Activated CD4-positive, alpha-beta T cell treated with anti-CD3 and anti-CD28 coated beads for 36 hours (primary cell): ENCODE measurements at regions not wholly inside any gene's neighbourhood (a gene's known extent, or its start where the extent isn't known, plus 50 kb on each side); places are given as distances from the start of the nearest gene placed in this dataset.

ENCODE experiments used
- ATAC-seq: fragments of 200-7000 bp; cut with Tn5 transposase; one replicate; pipeline ENCODE4 v1.10.0; 2021; ENCODE audit warnings: mild to moderate bottlenecking, moderate library complexity
- CTCF ChIA-PET: fragments of 350-600 bp; sonication (Branson Sonifier 250); formaldehyde crosslinking; loops from one replicate; lab custom pipeline; 2021; ENCODE audit warnings: antibody characterized with exemption; lab: Charles Lee
- POLR2A ChIA-PET: fragments of 350-600 bp; sonication (Branson Sonifier 250); formaldehyde crosslinking; loops from one replicate; lab custom pipeline; 2021; ENCODE audit warnings: antibody characterized with exemption, inconsistent platforms; lab: Charles Lee
- DNase-seq: peaks from one replicate; pipeline ENCODE4 v3.0.0-alpha.2; 2020
- H3K27ac Mint-ChIP-seq: one replicate; pipeline ENCODE4 v1.8.0; 2021; ENCODE audit warnings: mixed read lengths
- H3K27me3 Mint-ChIP-seq: one replicate; pipeline ENCODE4 v1.8.0; 2021; ENCODE audit warnings: mixed read lengths
- H3K36me3 Mint-ChIP-seq: one replicate; pipeline ENCODE4 v1.8.0; 2021; ENCODE audit warnings: low read depth, mixed read lengths
- H3K4me1 Mint-ChIP-seq: one replicate; pipeline ENCODE4 v1.8.0; 2021; ENCODE audit warnings: mixed read lengths
- H3K4me3 Mint-ChIP-seq: one replicate; pipeline ENCODE4 v1.8.0; 2021; ENCODE audit warnings: mild to moderate bottlenecking, moderate library complexity, mixed read lengths
- H3K9me3 Mint-ChIP-seq: one replicate; pipeline ENCODE4 v1.8.0; 2021; ENCODE audit warnings: low read depth, mixed read lengths
- intact Hi-C, 2 experiments: fragments of 100-400 bp; cut with DNase I in 1 of 2; cut with micrococcal nuclease in 1 of 2; formaldehyde crosslinking; loops; one replicate each; pipeline versions ENCODE4 v1.14.2 to v1.15.1; 2022 to 2024; cut with DNase I, micrococcal nuclease

- no peak overlapping the region for H3K4me3 Mint-ChIP-seq
- CTCF ChIA-PET, result no interaction called here
- H3K9me3 Mint-ChIP-seq, result no peaks in the 10 kb centered on the region
- H3K4me1 Mint-ChIP-seq, result no peaks in the 10 kb centered on the region
- H3K27me3 Mint-ChIP-seq, result peaks cover 12% of the 10 kb centered on the region
- DNase-seq, result no peak
- POLR2A ChIA-PET, result interaction anchor here (0.6 kb wide), 1 partner anchor 13 kb away, joined by 3 read pairs; no protein-coding TSS in a partner anchor
- H3K36me3 Mint-ChIP-seq, result no peaks in the 10 kb centered on the region
- no peak overlapping the region for H3K27ac Mint-ChIP-seq
- intact Hi-C loops, result no loop called here
- no peak for ATAC-seq
These were observed 317.0 kb downstream of the BARHL2 start for GRCh38 chr1:90400131-90400530.

GRCh38 chr1:90396917-90397316, 320.2 kb downstream of the BARHL2 start:
- Mint-ChIP-seq H3K9me3 (no peaks in the 10 kb centered on the region), H3K4me1 (no peaks in the 10 kb centered on the region), H3K27ac (no peak overlapping the region), H3K27me3 (peaks cover 9% of the 10 kb centered on the region), H3K4me3 (no peak overlapping the region), H3K36me3 (no peaks in the 10 kb centered on the region)
- ATAC-seq (no peak), DNase-seq (no peak)
- CTCF ChIA-PET, result no interaction called here
- POLR2A ChIA-PET, result no interaction called here
- intact Hi-C loops, result no loop called here

- ATAC-seq, result no peak
- Mint-ChIP-seq H3K36me3 (no peaks in the 10 kb centered on the region), H3K27ac (no peak overlapping the region), H3K27me3 (peaks cover 2% of the 10 kb centered on the region), H3K9me3 (no peaks in the 10 kb centered on the region), H3K4me1 (no peaks in the 10 kb centered on the region), H3K4me3 (no peak overlapping the region)
- POLR2A ChIA-PET, result no interaction called here
- intact Hi-C loops, result no loop called here
- CTCF ChIA-PET, result no interaction called here
- DNase-seq, result no peak
These were observed 322.9 kb downstream of the BARHL2 start for GRCh38 chr1:90394247-90394646.

GRCh38 chr1:90393025-90393424, 324.1 kb downstream of the BARHL2 start:
- Mint-ChIP-seq H3K27ac (no peak overlapping the region), H3K9me3 (no peaks in the 10 kb centered on the region), H3K4me1 (no peaks in the 10 kb centered on the region), H3K27me3 (no peaks in the 10 kb centered on the region), H3K36me3 (no peaks in the 10 kb centered on the region), H3K4me3 (no peak overlapping the region)
- ChIA-PET POLR2A (no interaction called here), CTCF (interaction anchor here (0.7 kb wide), 1 partner anchor 112 kb away, joined by 3 read pairs; no protein-coding TSS in a partner anchor)
- DNase-seq (no peak), ATAC-seq (no peak)
- intact Hi-C loops, result no loop called here

GRCh38 chr1:90391126-90391525, 326.0 kb downstream of the BARHL2 start:
- intact Hi-C loops, result no loop called here
- Mint-ChIP-seq H3K4me1 (no peaks in the 10 kb centered on the region), H3K4me3 (no peak overlapping the region), H3K27me3 (no peaks in the 10 kb centered on the region), H3K27ac (no peak overlapping the region), H3K9me3 (no peaks in the 10 kb centered on the region), H3K36me3 (no peaks in the 10 kb centered on the region)
- no peak for DNase-seq
- ATAC-seq, result no peak
- ChIA-PET POLR2A (no interaction called here), CTCF (no interaction called here)

GRCh38 chr1:90387805-90388204, 329.3 kb downstream of the BARHL2 start:
- no peaks in the 10 kb centered on the region for H3K27me3 Mint-ChIP-seq
- no peaks in the 10 kb centered on the region for H3K36me3 Mint-ChIP-seq
- intact Hi-C loops, result no loop called here

GRCh38 chr1:90386899-90387720, 330.0 kb downstream of the BARHL2 start:
- ChIA-PET CTCF (interaction anchor here (0.6 to 1.0 kb wide), 2 partner anchors 872 to 1817 kb away, joined by 3 read pairs; no protein-coding TSS in a partner anchor), POLR2A (interaction anchor here (0.6 to 0.7 kb wide), 2 partner anchors 13 to 78 kb away, joined by 3 read pairs; no protein-coding TSS in a partner anchor)
- ATAC-seq (no peak), DNase-seq (no peak)
- H3K9me3 Mint-ChIP-seq, result no peaks in the 10 kb centered on the region
- intact Hi-C loops, result no loop called here
- H3K27ac Mint-ChIP-seq, result no peak overlapping the region
- no peaks in the 10 kb centered on the region for H3K4me1 Mint-ChIP-seq
- no peak overlapping the region for H3K4me3 Mint-ChIP-seq
- no peaks in the 10 kb centered on the region for H3K36me3 Mint-ChIP-seq
- H3K27me3 Mint-ChIP-seq, result no peaks in the 10 kb centered on the region

More at GRCh38 chr1:90387805-90388204, 329.3 kb downstream of the BARHL2 start:
- Mint-ChIP-seq H3K27ac (no peak overlapping the region), H3K9me3 (no peaks in the 10 kb centered on the region), H3K4me1 (no peaks in the 10 kb centered on the region), H3K4me3 (no peak overlapping the region)
- no peak for ATAC-seq
- DNase-seq, result no peak
- CTCF ChIA-PET, result interaction anchor here (1.0 kb wide), 1 partner anchor 871 kb away, joined by 3 read pairs; no protein-coding TSS in a partner anchor
- POLR2A ChIA-PET, result interaction anchor here (0.7 kb wide), 1 partner anchor 13 kb away, joined by 3 read pairs; no protein-coding TSS in a partner anchor

- H3K4me3 Mint-ChIP-seq, result no peak overlapping the region
- intact Hi-C loops, result no loop called here
- no peaks in the 10 kb centered on the region for H3K9me3 Mint-ChIP-seq
- ChIA-PET POLR2A (no interaction called here), CTCF (no interaction called here)
- H3K27ac Mint-ChIP-seq, result no peak overlapping the region
- H3K4me1 Mint-ChIP-seq, result no peaks in the 10 kb centered on the region
- H3K27me3 Mint-ChIP-seq, result no peaks in the 10 kb centered on the region
- H3K36me3 Mint-ChIP-seq, result no peaks in the 10 kb centered on the region
- DNase-seq, result no peak
- ATAC-seq, result no peak
These were observed 332.9 kb downstream of the BARHL2 start for GRCh38 chr1:90384193-90384592.

GRCh38 chr1:90382161-90382560, 334.9 kb downstream of the BARHL2 start:
- Mint-ChIP-seq H3K4me3 (no peak overlapping the region), H3K9me3 (no peaks in the 10 kb centered on the region), H3K36me3 (no peaks in the 10 kb centered on the region), H3K4me1 (no peaks in the 10 kb centered on the region), H3K27ac (no peak overlapping the region), H3K27me3 (no peaks in the 10 kb centered on the region)
- CTCF ChIA-PET, result no interaction called here
- no peak for ATAC-seq
- POLR2A ChIA-PET, result no interaction called here
- no peak for DNase-seq
- intact Hi-C loops, result no loop called here

- no peak for DNase-seq
- H3K4me1 Mint-ChIP-seq, result no peaks in the 10 kb centered on the region
These were observed 335.5 kb downstream of the BARHL2 start for GRCh38 chr1:90381598-90381997.

GRCh38 chr1:90371448-90371813, 345.7 kb downstream of the BARHL2 start:
- ATAC-seq (no peak), DNase-seq (no peak)
- ChIA-PET CTCF (no interaction called here), POLR2A (interaction anchor here (0.6 kb wide), 1 partner anchor 8 kb away, joined by 3 read pairs; no protein-coding TSS in a partner anchor)
- Mint-ChIP-seq H3K27ac (no peak overlapping the region), H3K36me3 (no peaks in the 10 kb centered on the region), H3K4me3 (no peak overlapping the region), H3K27me3 (peaks cover 2% of the 10 kb centered on the region), H3K4me1 (no peaks in the 10 kb centered on the region), H3K9me3 (no peaks in the 10 kb centered on the region)
- intact Hi-C loops, result no loop called here

More at GRCh38 chr1:90381598-90381997, 335.5 kb downstream of the BARHL2 start:
- ChIA-PET CTCF (no interaction called here), POLR2A (no interaction called here)
- H3K36me3 Mint-ChIP-seq, result no peaks in the 10 kb centered on the region
- H3K4me3 Mint-ChIP-seq, result no peak overlapping the region
- H3K27ac Mint-ChIP-seq, result no peak overlapping the region
- intact Hi-C loops, result no loop called here
- no peaks in the 10 kb centered on the region for H3K27me3 Mint-ChIP-seq
- no peak for ATAC-seq
- H3K9me3 Mint-ChIP-seq, result no peaks in the 10 kb centered on the region
